Activated B cell treated with CpG ODN at 0.5 μM for 24 hours (primary cell): ENCODE measurements at regions not wholly inside any gene's neighbourhood (a gene's known extent, or its start where the extent isn't known, plus 50 kb on each side); places are given as distances from the start of the nearest gene placed in this dataset.

Experiments used
- ATAC-seq: fragments of 200-7000 bp; cut with Tn5 transposase; one replicate; pipeline ENCODE4 v1.10.0; 2021; ENCODE audit warnings: low read depth, mild to moderate bottlenecking, moderate library complexity
- CTCF ChIA-PET: fragments of 350-600 bp; sonication (Branson Sonifier 250); formaldehyde crosslinking; loops from one replicate; lab custom pipeline; 2021; ENCODE audit warnings: antibody characterized with exemption; lab: Charles Lee
- POLR2A ChIA-PET: fragments of 350-600 bp; sonication (Branson Sonifier 250); formaldehyde crosslinking; loops from one replicate; lab custom pipeline; 2021; ENCODE audit warnings: antibody characterized with exemption; lab: Charles Lee
- DNase-seq: peaks from one replicate; pipeline ENCODE4 v3.0.0; 2022
- H3K27ac Mint-ChIP-seq: one replicate; pipeline ENCODE4 v1.8.0; 2020; ENCODE audit warnings: mixed read lengths
- H3K27me3 Mint-ChIP-seq: one replicate; pipeline ENCODE4 v1.8.0; 2021; ENCODE audit warnings: mixed read lengths
- H3K36me3 Mint-ChIP-seq: one replicate; pipeline ENCODE4 v1.8.0; 2021; ENCODE audit warnings: low read depth, mixed read lengths
- H3K4me1 Mint-ChIP-seq: one replicate; pipeline ENCODE4 v1.8.0; 2021; ENCODE audit warnings: mixed read lengths
- H3K4me3 Mint-ChIP-seq: one replicate; pipeline ENCODE4 v1.8.0; 2020; ENCODE audit warnings: mild to moderate bottlenecking, mixed read lengths
- H3K9me3 Mint-ChIP-seq: one replicate; pipeline ENCODE4 v1.8.0; 2020; ENCODE audit warnings: mixed read lengths
- CTCF ChIP-seq: fragments of 200-600 bp; IDR thresholded peaks from one replicate; pipeline ENCODE4 v1.8.0; 2022; ENCODE audit warnings: antibody characterized with exemption, mild to moderate bottlenecking
- intact Hi-C: fragments of 100-400 bp; cut with micrococcal nuclease; formaldehyde crosslinking; loops from one replicate; pipeline ENCODE4 v1.15.1; 2024

GRCh38 chr19:30785458-30786137, 413.4 kb downstream of the ZNF536 start:
- ATAC-seq, result no peak
- no peak for TF ChIP-seq CTCF
- ChIA-PET CTCF (interaction anchor here (0.6 kb wide), 1 partner anchor 1825 kb away, joined by 3 read pairs; no protein-coding TSS in a partner anchor), POLR2A (no interaction called here)
- peaks cover 3% of the 10 kb centered on the region for H3K9me3 Mint-ChIP-seq
- no peak overlapping the region for H3K27ac Mint-ChIP-seq
- no peaks in the 10 kb centered on the region for H3K27me3 Mint-ChIP-seq
- H3K36me3 Mint-ChIP-seq, result no peaks in the 10 kb centered on the region
- H3K4me3 Mint-ChIP-seq, result no peak overlapping the region
- H3K4me1 Mint-ChIP-seq, result no peaks in the 10 kb centered on the region
- intact Hi-C loops, result loop anchor here (10.0 kb wide), 1 partner anchor 1789 kb away; no protein-coding TSS in a partner anchor
- no peak for DNase-seq

GRCh38 chr19:30784850-30785457, 412.8 kb downstream of the ZNF536 start:
- TF ChIP-seq CTCF, result no peak
- ATAC-seq (no peak), DNase-seq (no peak)
- Mint-ChIP-seq H3K9me3 (peaks cover 3% of the 10 kb centered on the region), H3K27ac (no peak overlapping the region), H3K4me3 (no peak overlapping the region), H3K27me3 (no peaks in the 10 kb centered on the region), H3K36me3 (no peaks in the 10 kb centered on the region), H3K4me1 (no peaks in the 10 kb centered on the region)
- intact Hi-C loops, result loop anchor here (10.0 kb wide), 1 partner anchor 1790 kb away; no protein-coding TSS in a partner anchor
- POLR2A ChIA-PET, result no interaction called here
- CTCF ChIA-PET, result interaction anchor here (1.3 kb wide), 1 partner anchor 9 kb away, joined by 3 read pairs; no protein-coding TSS in a partner anchor

- Mint-ChIP-seq H3K4me3 (no peak overlapping the region), H3K27me3 (no peaks in the 10 kb centered on the region), H3K36me3 (no peaks in the 10 kb centered on the region), H3K9me3 (peaks cover 3% of the 10 kb centered on the region), H3K4me1 (no peaks in the 10 kb centered on the region), H3K27ac (no peak overlapping the region)
- no peak for ATAC-seq
- POLR2A ChIA-PET, result no interaction called here
- no peak for TF ChIP-seq CTCF
- intact Hi-C loops, result loop anchor here (10.0 kb wide), 1 partner anchor 1791 kb away; no protein-coding TSS in a partner anchor
- DNase-seq, result no peak
- CTCF ChIA-PET, result interaction anchor here (1.3 kb wide), 1 partner anchor 10 kb away, joined by 3 read pairs; no protein-coding TSS in a partner anchor
These were observed 411.8 kb downstream of the ZNF536 start for GRCh38 chr19:30783936-30784335.

GRCh38 chr19:30783212-30783611, 411.0 kb downstream of the ZNF536 start:
- TF ChIP-seq CTCF, result no peak
- no peaks in the 10 kb centered on the region for H3K27me3 Mint-ChIP-seq
- H3K4me1 Mint-ChIP-seq, result no peaks in the 10 kb centered on the region
- no peaks in the 10 kb centered on the region for H3K36me3 Mint-ChIP-seq
- ChIA-PET POLR2A (no interaction called here), CTCF (no interaction called here)
- DNase-seq, result no peak
- no peak for ATAC-seq
- H3K27ac Mint-ChIP-seq, result no peak overlapping the region
- peaks cover 3% of the 10 kb centered on the region for H3K9me3 Mint-ChIP-seq
- intact Hi-C loops, result loop anchor here (10.0 kb wide), 1 partner anchor 1792 kb away; no protein-coding TSS in a partner anchor
- H3K4me3 Mint-ChIP-seq, result no peak overlapping the region

- no peak for TF ChIP-seq CTCF
- Mint-ChIP-seq H3K27me3 (no peaks in the 10 kb centered on the region), H3K9me3 (peaks cover 3% of the 10 kb centered on the region), H3K36me3 (no peaks in the 10 kb centered on the region), H3K4me3 (no peak overlapping the region), H3K27ac (no peak overlapping the region), H3K4me1 (no peaks in the 10 kb centered on the region)
- intact Hi-C loops, result loop anchor here (10.0 kb wide), 1 partner anchor 1793 kb away; no protein-coding TSS in a partner anchor
- ChIA-PET POLR2A (no interaction called here), CTCF (no interaction called here)
- no peak for DNase-seq
- ATAC-seq, result no peak
These were observed 409.3 kb downstream of the ZNF536 start for GRCh38 chr19:30781519-30781918.
